NCI-H128 (cell line): ENCODE measurements at regions not wholly inside any gene's neighbourhood (a gene's known extent, or its start where the extent isn't known, plus 50 kb on each side); places are given as distances from the start of the nearest gene placed in this dataset.
"Not testable (repeated sequence)": the region's sequence is repeated elsewhere in the genome, so short reads cannot be mapped to it uniquely, and the experiment has no call there.

Experiments
- DNase-seq: peaks from one replicate; lab custom pipeline; 2025; ENCODE audit not compliant: unreplicated experiment; lab: John Stamatoyannopoulos, UW

GRCh38 chr18:56284319-56284718, 354.1 kb downstream of the TXNL1 start:
- no peak for DNase-seq

DNA sequence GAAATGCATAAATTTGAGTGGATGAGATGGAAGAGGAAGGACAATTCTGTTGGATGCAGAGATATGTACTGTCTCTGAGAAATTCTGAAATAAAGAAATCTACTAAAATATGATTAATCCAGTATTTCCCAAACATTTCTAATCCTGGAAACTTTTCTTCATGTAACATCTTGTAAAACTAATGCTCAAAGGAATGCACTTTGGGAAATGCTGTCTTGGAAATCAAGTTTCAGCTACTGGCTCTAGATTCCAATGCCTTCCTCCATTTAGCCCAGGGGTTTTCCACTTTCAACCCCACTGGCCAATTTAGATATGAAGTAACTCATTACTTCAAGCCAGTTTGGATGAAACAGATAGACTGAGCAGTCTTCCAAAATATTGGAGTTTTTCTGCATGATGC, 355.1 kb downstream of the TXNL1 start:
- DNase-seq, result no peak

GRCh38 chr18:56282234-56283104, 355.9 kb downstream of the TXNL1 start:
- no peak for DNase-seq

DNA sequence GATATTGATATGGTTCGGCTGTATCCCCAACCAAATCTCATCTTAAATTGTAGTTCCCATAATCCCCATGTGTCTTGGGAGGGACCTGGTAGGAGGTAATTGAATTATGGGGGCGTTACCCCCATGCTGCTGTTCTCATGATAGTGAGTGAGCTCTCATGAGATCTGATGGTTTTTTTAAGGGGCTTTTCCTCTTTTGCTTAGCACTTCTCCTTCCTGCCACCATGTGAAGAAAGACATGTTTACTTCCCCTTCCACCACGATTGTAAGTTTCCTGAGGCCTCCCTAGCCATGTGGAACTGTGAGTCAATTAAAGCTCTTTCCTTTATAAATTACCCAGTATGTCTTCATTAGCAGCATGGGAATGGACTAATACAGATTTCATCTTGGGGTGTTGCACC, 358.6 kb downstream of the TXNL1 start:
- DNase-seq, result not testable (repeated sequence)

GRCh38 chr18:56278421-56279003, 359.9 kb downstream of the TXNL1 start:
- DNase-seq, result no peak

GRCh38 chr18:56276466-56276865, 361.9 kb downstream of the TXNL1 start:
- no peak for DNase-seq

DNA sequence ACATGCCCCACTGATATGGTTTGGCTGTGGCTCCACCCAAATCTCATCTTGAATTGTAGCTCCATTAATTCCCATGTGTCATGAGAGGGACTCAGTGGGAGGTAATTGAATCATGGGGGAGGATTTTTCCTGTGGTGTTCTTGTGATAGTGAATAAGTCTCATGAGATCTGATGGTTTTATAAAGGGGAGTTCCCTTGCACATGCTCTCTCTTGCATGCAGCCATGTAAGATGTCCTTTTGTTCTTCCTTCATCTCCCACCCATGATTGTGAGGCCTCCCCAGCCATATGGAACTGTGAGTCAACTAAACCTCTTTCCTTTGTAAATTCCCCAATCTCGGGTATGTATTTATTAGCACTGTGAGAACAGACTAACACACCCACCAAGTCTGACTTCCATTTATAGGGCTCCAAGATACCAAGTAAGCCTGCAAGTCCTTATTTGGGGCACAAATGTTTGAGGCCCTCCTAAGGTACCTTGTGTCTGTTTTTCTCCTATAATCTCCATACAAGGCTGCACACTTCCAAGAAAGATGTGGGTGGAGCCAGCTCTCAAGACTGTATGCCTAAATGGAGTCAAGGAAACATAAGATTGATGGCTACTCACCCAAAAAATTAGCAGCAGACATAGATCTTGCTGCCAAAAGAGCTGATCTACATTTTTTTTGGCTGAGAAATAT, 364.7 kb downstream of the TXNL1 start:
- DNase-seq, result no peak

- DNase-seq, result no peak
Observed at GRCh38 chr18:56270671-56271250, 367.6 kb downstream of the TXNL1 start.

DNA sequence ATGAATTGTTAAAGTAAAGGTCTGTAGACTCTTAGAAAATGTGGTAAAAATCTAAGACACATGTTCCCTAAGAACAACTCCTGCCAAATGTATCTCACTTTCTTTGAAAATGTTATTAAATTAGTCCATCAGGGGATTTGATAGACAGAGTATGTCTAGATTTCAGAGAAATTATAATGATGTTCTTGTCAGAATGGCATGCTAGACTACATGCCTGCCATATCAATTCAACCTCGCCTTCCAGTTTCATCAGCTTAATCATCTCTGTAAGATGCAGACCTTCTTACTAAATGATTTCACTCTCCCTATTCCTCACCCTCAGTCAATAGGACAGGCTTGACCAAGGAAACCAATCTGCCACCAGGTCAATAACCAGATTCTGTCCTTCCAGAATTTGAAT, 368.4 kb downstream of the TXNL1 start:
- DNase-seq, result no peak

DNA sequence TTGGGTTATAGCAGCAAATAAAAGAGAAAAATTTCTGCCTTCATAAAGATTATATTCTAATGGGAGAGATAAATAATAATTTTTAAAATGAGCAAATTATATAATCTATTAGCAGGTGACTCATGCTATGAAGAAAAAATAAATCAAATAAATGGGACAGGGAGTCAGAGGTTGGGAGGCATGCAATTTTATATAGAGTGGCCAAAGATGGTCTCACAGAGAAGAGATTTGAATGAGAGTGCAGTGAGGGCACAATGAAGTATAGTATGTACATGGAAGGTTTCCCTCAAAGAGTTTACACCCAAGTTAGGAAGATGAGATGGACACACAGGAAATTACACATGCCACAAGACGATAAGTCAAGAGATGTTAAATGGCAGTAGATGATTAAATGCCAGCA, 369.4 kb downstream of the TXNL1 start:
- DNase-seq, result no peak

DNA sequence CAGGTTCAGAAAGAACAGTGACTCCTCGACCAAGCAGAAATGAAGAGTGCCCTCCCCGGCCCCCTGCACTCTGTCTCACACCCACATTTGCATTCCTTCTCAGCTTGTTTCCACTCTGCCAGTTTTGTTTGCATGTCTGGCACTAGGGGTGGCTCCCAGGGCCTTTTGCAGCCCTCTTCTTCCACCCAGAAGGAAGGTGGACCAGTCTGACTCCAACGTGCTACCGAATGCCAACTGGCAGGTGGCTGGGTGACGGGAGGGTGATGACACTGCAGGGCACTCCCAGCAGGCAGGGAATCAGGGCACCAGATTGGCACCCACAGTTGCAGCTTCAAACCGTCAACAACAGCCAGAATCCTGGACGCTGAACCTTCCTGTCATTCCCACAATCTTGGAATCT, 371.1 kb downstream of the TXNL1 start:
- no peak for DNase-seq

DNA sequence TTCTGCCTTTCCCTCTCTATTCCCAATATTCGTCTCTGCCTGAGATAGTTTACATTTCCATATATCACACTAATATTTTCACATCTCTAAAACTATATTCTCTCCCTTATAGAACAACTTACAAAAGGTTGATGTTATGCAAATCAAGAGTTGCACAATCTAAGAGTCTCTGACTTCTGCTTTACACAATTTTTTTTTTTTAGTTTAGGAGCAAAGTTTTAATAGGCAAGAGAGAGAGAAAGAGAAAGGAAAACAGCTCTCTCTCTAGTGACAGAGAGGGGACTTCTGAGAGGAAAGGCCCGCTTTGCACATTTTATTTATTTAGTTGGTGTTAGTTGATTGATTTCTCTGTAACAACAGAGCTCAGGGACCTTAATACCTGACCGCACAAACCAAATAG, 380.2 kb downstream of the TXNL1 start:
- DNase-seq, result no peak

DNA sequence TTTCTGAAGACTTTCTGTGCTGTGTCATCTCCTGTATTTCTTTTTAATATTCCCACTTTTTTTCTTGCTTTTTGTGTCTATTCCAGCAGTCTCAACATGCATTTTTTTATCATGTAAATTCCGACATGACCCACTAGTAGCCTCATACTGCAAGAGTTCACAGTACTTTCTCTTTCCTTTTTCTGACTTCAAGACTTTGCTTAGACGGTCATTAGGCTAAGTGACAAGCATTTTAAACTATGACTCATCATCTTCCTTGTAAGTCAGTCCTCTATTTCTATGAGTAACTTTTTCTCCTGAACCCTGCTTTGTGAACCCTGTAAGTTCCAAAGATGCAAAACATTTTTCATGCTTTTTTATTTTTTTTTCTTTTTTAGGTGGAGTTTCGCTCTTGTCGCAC, 381.2 kb downstream of the TXNL1 start:
- DNase-seq, result no peak

GRCh38 chr18:56256659-56257058, 381.7 kb downstream of the TXNL1 start:
- DNase-seq, result no peak

DNA sequence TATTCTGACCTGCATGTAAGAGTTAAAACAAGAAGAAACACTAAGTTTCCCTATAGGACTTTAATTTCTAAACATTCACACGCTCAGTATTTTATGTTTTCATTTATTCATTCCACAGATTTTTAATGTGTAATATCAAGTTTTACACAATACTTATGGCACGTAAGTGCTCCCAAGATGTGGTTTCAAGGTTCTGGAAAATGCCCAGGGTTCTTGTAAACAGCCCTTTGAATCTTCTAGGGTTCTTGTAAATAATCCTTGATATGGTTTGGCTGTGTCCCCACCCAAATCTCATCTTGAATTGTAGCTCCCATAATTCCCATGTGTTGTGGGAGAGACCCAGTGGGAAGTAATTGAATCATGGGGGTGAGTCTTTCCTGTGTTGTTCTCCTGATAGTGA, 383.0 kb downstream of the TXNL1 start:
- no peak for DNase-seq

GRCh38 chr18:56252456-56252855, 385.9 kb downstream of the TXNL1 start:
- DNase-seq, result no peak

DNA sequence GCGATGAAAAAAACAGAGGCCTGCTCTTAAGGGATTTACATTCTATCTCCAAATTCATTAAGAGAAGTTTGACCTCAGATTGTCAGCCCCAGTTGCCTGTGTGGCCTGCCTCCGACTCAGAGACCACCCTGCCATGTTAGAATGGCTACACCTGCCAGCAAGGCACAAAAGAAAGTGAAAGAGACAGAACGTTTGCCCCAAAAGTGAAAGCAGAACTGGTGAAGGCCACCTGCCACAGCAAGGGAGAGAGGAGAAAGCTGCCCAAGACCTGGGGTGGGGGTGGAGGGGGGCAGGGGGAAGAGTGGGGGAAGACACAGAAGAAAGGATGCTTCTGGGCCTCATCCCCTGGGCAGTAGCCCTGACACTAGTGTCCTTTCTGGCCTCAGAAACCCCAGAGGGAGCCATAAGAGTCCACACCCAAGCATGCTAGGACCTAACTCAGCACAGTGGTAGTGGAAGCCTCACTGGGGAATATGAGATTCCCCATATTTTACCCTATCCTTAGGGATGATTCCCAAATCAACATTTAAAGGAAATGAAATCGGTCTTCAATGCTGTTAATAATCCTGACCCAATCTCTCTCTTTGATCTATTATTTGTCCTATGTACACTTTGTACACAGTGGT, 389.7 kb downstream of the TXNL1 start:
- DNase-seq, result no peak

GRCh38 chr18:56246916-56247315, 391.5 kb downstream of the TXNL1 start:
- no peak for DNase-seq

DNA sequence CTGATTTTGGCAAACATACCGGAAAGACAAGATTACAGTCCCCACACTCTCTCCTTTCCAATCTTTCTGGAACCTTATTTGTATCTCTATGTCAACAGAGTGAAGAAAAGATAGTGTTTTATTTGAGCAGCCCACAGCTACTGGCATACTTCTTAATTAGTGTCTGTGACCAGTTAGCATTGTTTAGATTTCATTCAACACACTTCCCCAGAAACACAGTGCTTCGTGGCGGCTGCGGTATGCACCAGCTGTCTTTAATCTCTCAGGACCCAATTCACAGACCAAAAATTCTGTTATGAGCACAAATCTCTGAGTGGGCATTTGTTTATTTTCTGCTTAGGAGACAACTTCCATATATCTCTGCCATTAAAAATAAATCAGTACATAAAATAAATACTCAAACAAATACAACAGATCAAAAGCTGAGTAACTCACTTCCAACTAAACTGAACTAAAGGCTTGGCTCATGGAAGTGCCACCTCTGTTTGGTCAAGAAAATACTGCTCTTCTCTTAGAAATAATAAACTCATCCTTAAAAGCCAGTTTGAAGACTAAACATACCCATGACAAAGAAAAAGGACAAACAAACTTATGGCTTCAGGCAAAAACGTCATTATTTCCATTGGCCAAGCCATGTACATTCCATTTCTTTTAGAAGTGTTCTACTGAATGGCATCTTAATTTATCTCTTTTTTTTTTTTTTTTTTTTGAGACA, 392.4 kb downstream of the TXNL1 start:
- DNase-seq, result no peak

DNA sequence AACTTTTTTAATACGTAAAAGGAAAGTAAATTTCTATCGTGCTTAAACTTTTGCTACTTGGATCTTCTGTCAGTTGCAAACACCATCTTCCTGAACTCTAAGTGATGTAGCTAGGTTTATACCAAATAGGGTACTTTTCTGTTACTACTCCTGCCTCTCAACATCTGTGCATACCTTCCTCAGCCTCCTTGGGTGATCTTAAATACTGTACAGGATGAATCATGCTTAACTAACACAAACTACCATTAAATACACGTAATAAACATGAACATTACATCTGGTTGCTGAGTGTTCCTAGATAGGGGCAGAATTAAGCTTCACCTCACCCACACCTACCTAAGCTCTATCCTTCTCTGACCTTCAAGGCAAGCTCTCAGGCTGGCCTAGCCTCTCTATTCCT, 398.0 kb downstream of the TXNL1 start:
- no peak for DNase-seq

- DNase-seq, result no peak
Observed at GRCh38 chr18:56238576-56238975, 399.8 kb downstream of the TXNL1 start.
